NCI-H510A treated with DMSO at 0.1 percent for 48 hours (cell line): ENCODE measurements at regions not wholly inside any gene's neighbourhood (a gene's known extent, or its start where the extent isn't known, plus 50 kb on each side); places are given as distances from the start of the nearest gene placed in this dataset.

Experiments
- DNase-seq: peaks from one replicate; lab custom pipeline; 2025; lab: John Stamatoyannopoulos, UW

DNA sequence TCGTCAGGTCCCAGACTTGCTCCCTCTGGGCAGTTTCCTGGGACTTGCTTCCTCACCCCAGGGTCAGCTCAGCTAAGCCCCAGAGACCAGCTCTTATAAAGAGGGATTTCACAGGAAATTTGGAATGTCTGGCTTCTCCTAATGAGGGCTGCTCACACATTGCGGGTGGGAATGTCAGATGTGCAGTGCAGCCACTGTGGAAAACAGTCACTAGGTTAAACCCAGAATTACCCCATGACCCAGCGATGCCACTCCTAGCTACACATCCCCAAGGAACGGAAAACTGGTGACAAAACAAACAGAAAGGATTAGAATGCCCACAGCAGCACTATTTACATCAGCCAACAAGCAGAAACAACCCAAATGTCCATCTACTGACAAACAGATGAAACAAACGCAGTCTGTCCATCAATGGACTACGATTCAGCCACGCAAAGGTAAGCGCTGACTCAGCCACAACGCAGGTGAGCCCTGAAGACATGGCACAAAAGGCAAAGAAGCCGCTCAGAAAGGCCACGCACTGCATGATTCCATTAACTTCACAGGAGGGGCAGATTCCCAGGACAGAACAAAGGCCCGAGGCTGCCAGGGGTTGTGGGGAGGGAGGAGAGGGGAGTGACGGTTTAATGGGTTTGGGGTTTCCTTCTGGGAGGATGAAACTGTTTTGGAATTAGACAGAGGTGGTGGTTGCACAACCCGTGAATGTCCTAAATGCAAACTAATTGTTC lies 63.0 kb downstream of the NCOR2 start:
- no peak for DNase-seq

DNA sequence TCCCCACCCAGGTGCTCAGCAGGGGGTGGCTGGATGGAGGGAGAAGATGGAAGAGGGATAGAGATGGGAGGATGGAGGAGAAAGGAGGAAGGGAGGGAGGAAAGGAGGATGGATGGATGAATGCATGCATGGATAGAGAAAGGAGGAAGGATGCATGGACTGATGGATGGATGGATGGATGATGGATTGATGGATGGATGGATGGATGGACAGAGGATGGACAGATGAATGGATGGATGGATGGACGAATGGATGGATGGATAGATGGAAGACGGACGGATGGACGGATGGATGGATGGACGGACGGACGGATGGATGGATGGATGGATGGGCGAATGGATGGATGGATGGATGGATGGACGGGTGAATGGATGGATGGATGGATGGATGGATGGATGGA lies 64.1 kb downstream of the NCOR2 start:
- no peak for DNase-seq

DNA sequence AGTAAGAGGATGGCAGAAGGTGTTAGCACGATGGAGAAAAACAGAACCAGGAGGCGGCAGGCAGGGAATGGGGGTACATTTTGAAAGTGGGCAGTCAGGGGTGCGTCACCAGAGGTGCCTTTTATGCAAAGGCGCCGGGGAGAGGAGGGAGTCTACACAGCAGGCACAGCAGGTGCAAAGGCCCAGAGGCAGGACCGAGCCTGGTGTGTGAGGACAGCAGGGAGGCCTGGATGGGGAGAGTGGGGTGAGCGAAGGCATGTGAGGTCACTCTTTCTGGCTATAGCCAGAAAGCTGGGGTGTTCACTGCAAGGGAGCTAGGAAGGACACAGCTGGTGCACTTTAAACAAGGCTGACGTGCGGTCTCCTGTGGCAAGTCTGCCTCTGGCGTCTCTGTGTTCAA lies 65.0 kb downstream of the NCOR2 start:
- no peak for DNase-seq

GRCh38 chr12:124501827-124502226 lies 65.6 kb downstream of the NCOR2 start:
- no peak for DNase-seq

GRCh38 chr12:124501112-124501561 lies 66.3 kb downstream of the NCOR2 start:
- DNase-seq = no peak

DNA sequence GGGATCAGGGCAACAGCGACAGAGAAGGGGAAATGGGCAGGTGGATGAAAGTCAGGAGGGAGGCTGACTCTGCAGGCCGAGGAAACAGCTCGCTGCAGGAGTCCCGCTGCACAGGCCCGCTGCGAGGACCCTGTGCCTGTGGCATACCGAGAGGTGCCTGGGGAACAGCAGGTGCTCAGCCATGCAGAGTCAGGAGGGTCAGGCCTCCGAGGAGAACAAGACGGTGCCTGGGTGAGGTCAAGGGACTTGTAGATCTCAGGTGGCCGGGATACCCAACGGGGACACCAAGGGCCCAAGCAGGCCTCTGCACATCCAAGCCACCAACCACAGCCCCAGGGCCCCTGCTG lies 67.5 kb downstream of the NCOR2 start:
- DNase-seq = no peak

- no peak for DNase-seq
Observed at GRCh38 chr12:124499190-124499753, 68.1 kb downstream of the NCOR2 start.

DNA sequence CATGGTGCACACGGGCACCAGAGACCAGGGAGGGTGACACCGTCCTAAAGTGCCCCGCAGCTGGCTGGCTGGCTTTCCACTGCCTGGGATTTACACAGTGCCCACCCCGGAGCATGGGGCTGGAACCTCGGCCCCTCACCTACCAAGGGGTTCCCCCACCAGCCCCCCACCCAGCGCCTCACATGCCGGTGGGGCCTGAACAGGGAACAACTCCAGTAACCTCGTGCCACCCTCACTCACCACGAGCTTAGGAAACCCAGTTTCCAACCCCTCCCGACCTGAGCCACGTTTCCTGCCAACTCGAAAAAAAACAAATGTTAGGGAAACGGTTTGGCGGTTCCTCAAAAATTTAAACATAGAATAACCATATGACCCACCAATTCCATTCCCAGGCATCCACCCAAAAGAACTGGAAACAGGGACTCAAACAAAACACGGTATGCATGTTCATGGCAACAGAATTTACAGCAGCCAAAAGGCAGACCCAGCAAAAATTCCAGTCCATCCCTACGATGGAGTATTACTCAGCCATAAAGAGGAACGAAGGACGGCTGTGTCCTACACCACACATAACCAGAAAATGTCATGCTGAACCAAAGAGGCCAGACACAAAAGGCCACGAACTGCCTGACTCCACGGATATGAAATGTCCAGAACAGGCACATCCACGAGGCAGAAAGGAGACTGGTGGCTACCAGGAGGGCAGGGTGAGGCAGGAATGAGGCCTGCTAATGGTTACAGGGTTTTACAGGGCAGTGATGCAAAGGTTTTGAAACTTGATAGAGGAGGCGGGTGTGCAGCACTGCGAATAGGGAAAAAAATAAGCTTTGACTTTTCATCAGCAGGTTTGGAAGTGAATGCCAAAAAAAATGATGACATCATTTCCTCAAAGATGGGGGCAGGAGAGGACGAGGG lies 68.9 kb downstream of the NCOR2 start:
- no peak for DNase-seq

- no peak for DNase-seq
Observed at GRCh38 chr12:124497658-124498057, 69.8 kb downstream of the NCOR2 start.

DNA sequence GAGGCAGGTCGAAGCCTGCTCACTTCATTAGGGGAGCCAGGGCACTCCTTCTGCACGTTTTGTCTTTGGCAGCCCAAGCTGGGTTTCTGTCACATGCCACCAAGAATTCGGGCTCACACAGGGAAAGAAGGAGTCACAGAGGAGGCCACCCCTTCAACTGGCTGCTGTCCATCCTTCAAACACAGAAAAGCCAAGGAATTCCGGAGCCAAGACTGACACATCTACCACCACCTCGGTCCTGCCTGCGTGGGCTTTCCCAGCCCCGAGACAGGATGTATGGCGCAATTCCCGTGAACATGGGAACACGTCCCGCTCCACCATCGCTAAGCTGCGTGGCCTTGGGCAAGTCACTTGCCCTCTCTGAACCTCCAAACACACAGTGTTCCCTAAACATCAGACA lies 70.4 kb downstream of the NCOR2 start:
- DNase-seq = no peak

GRCh38 chr12:124496584-124496983 lies 70.8 kb downstream of the NCOR2 start:
- no peak for DNase-seq

GRCh38 chr12:124495194-124495983 lies 72.0 kb downstream of the NCOR2 start:
- no peak for DNase-seq

GRCh38 chr12:124494751-124495129 lies 72.7 kb downstream of the NCOR2 start:
- no peak for DNase-seq

GRCh38 chr12:124493809-124494750 lies 73.3 kb downstream of the NCOR2 start:
- no peak for DNase-seq

DNA sequence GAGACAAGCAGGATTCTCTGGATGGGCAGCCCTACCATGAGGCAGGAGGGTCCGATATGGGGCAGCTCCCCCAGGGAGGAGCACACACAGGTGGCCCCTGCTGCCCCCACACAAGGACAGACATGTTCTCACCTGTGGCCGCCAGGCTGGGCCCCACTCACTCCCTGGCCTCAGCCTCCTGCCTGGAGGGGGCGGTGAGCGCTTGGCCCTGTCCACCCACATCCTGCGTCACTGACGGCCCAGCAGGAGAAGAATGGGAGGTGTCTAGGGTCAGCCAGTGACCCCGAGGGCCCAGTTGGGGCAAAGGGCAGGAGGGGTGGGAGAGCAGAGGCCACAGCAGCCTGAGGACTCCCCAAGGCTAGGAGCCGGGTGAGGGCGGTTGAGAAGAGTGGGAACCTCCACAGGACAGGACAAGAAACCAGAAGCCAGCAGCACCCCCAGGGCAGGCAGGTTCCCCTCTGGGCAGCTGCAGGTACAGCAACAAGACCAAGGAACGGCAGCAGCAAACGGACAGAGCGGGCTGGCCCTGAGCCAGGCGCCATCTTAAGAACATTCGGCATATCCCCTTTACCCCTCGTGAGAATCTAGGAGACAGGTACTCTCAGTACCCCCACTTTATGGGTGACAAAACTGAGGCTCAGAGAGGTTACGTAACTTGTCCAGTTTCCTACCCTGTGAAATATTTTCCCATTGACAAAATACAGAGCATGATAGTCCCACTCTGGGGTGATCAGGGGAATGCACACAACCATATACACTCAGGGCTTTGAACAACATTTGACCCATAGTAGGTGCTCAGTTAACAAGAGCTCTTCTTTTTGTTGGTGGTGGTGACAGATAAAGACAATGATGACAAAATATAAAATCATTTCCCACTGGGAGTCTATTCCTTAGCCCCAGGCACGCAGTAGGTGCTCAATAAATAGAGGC lies 74.3 kb downstream of the NCOR2 start:
- DNase-seq = no peak

- DNase-seq = no peak
Observed at GRCh38 chr12:124491856-124492420, 75.5 kb downstream of the NCOR2 start.

DNA sequence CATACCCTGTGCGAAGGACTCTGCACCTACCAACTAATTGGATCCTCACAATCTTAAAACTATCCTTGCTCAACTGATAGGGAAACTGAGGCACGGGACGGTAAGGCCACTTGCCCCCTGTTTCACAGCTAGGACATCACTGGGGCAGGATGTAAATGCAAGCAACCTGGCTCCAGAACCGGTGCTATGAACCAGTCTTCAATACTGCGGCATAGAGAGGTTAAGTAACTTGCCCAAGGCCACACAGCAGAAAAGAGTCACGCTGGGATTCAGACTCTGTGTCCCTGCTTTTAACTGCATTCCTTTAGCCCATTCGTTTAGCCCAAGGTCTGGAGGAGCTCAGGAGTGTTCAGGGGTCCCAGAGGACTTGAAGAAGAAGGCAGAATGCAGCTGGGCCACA lies 76.1 kb downstream of the NCOR2 start:
- no peak for DNase-seq

DNA sequence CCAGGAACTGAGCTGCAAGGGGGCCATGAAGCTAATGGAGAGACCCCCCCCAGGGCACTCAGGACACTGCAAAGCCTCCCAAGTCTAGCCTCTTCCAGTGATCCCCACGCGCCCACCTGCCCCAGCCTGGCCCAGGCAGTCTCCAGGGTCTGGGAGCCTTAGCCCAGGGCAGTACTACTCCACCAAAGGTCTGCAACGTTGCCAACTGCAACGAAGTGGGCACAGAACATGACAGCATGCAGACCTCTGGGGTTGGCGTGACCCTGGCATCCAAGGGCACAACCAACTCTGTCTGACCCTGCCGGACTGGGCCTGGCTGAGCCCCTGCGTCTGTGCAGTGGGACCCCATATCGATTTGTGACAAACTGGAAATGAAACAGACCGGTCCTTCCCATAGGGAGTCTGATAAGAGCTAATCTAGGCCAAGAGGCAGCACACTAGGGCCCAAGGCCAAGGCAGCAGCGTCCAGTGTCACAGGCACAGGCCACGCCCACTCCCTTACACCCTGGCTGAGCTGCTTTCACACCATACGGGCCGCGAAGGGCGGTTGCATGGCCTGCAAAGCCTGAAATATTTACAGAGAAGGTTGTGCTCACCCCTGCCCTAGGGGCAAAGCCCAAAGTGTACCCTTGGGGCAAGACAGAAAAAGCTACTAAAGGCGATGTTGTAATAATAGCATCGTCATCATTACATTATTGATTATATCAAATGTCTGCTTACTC lies 76.7 kb downstream of the NCOR2 start:
- no peak for DNase-seq
